Ectodermal cell (in vitro differentiated cells): ENCODE measurements at regions not wholly inside any gene's neighbourhood (a gene's known extent, or its start where the extent isn't known, plus 50 kb on each side); places are given as distances from the start of the nearest gene placed in this dataset.

ENCODE experiments used
- H3K27ac ChIP-seq: 2 replicates; pipeline ENCODE4 v1.7.0; 2013; ENCODE audit warnings: mild to moderate bottlenecking, low read depth, low read length; ENCODE audit not compliant: insufficient read depth, poor library complexity, severe bottlenecking
- H3K27me3 ChIP-seq: 2 replicates; pipeline ENCODE4 v1.7.0; 2013; ENCODE audit warnings: mild to moderate bottlenecking, low read length; ENCODE audit not compliant: insufficient read depth, control insufficient read depth, poor library complexity, severe bottlenecking
- H3K36me3 ChIP-seq: one replicate; pipeline ENCODE4 v1.7.0; 2013; ENCODE audit warnings: low read length; ENCODE audit not compliant: control insufficient read depth, insufficient read depth
- H3K4me1 ChIP-seq: one replicate; pipeline ENCODE4 v1.7.0; 2013; ENCODE audit warnings: low read length; ENCODE audit not compliant: control insufficient read depth, insufficient read depth
- H3K4me3 ChIP-seq: 2 replicates; pipeline ENCODE4 v1.7.0; 2013; ENCODE audit warnings: low read depth, low read length, control low read depth; ENCODE audit not compliant: insufficient read depth
- H3K9me3 ChIP-seq: 2 replicates; pipeline ENCODE4 v1.7.0; 2013; ENCODE audit warnings: mild to moderate bottlenecking, low read length, moderate library complexity; ENCODE audit not compliant: control insufficient read depth
- WGBS, 2 experiments: methylation state at CpG; one replicate each; pipeline ENCODE4 v1.1.7; 2013; ENCODE audit warnings: missing lambda C conversion rate in 2 of 2; 5-methylcytosine and 5-hydroxymethylcytosine counted together

DNA sequence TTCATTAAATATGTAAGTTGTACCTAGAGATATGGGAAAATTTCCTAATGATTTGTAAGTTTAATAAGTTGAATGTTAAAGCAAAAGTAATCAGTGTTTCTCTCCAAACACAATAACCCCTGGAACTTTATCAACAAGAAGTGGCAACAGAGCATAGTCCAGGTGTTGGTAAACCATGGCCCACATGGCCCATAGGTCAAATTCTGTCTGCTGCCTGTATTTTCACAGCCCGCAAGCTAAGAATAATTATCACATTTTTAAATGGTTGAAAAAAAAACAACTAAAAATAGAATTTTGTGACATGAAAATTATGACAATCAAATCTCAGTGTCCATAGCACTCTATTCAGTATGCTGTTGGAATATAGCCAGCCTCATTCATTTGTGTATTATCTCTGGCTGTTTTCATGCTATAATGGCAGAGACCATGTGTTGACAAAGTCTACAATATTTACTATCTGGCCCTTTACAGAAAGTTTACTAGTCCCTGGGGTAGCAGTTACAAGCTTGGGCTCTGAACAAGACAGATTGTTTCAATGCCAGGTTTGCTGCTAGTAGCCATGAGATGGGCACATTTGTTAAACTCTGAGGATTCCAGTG lies 395.8 kb downstream of the GASK1B start:
- H3K9me3 ChIP-seq: no peaks in the 10 kb centered on the region
- no peaks in the 10 kb centered on the region for H3K36me3 ChIP-seq
- no peak overlapping the region for H3K4me3 ChIP-seq
- no peak overlapping the region for H3K27ac ChIP-seq
- WGBS, 2 experiments: 100% methylated on average over 1 of the region's 1 CpG; no CpG with 5 or more reads in 1 of the 2 experiments
- no peaks in the 10 kb centered on the region for H3K27me3 ChIP-seq
- H3K4me1 ChIP-seq: no peaks in the 10 kb centered on the region

DNA sequence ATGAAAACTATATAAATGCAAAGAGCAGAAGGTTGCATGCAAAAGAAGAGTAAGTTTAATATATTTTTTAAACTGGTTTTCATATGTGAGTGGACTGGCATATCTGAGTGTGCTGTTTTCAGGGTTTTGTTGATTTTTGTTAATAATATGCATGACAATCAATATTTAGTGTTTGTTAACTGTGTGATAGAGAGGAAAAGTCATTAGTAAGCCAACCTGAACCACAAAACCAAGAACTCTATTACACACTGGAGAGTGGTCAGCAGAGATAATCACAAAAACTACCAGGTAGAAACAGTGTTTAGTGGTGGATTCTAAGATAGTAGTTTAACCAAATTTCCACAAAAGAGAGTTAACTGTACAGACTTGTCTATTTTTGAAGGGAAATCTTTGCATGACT lies 396.9 kb downstream of the GASK1B start:
- H3K9me3 ChIP-seq: no peaks in the 10 kb centered on the region
- no peak overlapping the region for H3K4me3 ChIP-seq
- no peaks in the 10 kb centered on the region for H3K36me3 ChIP-seq
- H3K4me1 ChIP-seq: no peaks in the 10 kb centered on the region
- no peak overlapping the region for H3K27ac ChIP-seq
- H3K27me3 ChIP-seq: no peaks in the 10 kb centered on the region

DNA sequence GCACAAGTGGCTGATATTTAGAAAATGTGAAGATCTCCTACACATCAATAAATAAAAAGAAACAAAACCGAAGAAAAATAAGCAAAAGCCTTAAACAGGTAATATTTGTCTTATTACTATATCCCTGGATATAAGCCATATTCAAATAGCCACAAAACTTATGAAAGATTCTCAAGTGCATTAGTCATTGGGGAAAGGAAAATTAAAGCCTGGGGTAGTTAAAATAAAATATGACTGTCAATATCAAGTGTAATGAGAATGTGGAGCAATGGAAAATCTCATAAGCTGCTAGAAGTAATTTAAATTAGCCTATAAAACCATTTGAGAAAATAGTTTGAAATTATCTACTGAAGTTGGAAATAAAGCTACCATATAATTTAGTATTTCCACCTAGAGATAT lies 399.9 kb downstream of the GASK1B start:
- Histone ChIP-seq H3K36me3 (no peaks in the 10 kb centered on the region), H3K4me3 (no peak overlapping the region), H3K27me3 (no peaks in the 10 kb centered on the region), H3K4me1 (no peaks in the 10 kb centered on the region), H3K27ac (no peak overlapping the region), H3K9me3 (no peaks in the 10 kb centered on the region)
- 80% methylated on average over 1 of the region's 1 CpG; no CpG with 5 or more reads in 1 of the 2 experiments for WGBS, 2 experiments

DNA sequence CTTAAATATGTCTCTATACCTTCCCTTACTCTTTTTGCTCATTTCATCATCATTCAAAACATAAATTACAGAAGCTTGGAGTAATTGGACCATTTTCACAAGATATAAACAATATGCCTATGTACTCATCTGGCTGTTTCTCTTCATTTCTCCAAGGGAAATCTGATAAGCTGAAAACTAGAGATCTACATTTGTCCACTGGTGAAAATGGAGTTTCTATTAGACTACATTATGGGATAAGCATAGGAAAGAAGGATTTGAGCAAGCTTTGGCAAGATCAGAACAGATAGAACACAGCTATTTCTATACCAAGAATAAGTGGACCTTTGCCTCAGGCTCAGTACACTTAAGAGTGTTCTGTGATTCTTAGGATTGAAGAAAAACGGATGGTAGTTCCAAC lies 404.4 kb downstream of the GASK1B start:
- no CpG with 5 or more reads among the region's 1 CpG for WGBS, 2 experiments

DNA sequence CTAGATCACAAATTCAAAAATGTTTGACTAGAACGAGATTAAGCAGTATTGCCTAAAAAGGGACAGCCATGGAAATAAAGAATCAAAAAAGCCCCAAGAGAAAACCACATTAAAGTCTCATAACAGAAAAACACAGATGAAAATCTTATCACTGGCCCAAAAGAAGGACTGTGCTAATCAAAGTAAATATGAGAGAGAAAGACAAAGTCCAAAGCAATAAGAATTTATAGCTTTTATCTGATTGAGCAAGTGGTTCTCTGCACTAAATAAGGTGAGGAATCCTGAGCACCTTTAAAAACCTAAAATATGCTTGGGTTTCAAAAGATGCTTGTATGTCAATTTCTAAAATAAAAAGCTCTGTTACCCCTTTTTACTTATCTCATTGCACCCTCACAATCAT lies 409.3 kb downstream of the GASK1B start:
- WGBS, 2 experiments: 92 to 100% methylated on average over 1 of the region's 1 CpG
- Histone ChIP-seq H3K4me3 (no peak overlapping the region), H3K27ac (no peak overlapping the region), H3K9me3 (no peaks in the 10 kb centered on the region), H3K36me3 (no peaks in the 10 kb centered on the region), H3K27me3 (no peaks in the 10 kb centered on the region), H3K4me1 (no peaks in the 10 kb centered on the region)

More for the DNA sequence above, 404.4 kb downstream of the GASK1B start:
- Histone ChIP-seq H3K4me1 (no peaks in the 10 kb centered on the region), H3K27me3 (no peaks in the 10 kb centered on the region), H3K9me3 (no peaks in the 10 kb centered on the region), H3K36me3 (no peaks in the 10 kb centered on the region), H3K27ac (no peak overlapping the region), H3K4me3 (no peak overlapping the region)

DNA sequence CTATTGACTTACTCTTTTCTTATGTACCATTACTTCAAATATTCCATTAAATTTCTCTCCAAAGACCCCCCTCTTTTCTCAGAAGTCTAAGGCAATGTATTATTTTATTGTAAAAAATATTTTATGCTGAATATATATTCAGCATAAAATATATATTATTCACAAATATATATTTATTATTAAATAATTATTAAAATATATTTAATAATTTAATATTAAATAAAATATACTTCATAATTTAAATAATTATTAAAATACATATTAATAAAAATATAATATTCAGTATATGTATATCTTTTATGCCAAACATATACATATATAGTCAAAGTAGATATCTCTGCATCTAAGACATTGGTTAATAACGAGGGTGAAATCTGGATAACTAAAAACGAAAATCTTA lies 418.4 kb downstream of the GASK1B start:
- Histone ChIP-seq H3K9me3 (no peaks in the 10 kb centered on the region), H3K4me3 (no peak overlapping the region), H3K27ac (no peak overlapping the region), H3K4me1 (no peaks in the 10 kb centered on the region), H3K36me3 (no peaks in the 10 kb centered on the region), H3K27me3 (no peaks in the 10 kb centered on the region)
- WGBS, 2 experiments: no CpG with 5 or more reads among the region's 2 CpGs

DNA sequence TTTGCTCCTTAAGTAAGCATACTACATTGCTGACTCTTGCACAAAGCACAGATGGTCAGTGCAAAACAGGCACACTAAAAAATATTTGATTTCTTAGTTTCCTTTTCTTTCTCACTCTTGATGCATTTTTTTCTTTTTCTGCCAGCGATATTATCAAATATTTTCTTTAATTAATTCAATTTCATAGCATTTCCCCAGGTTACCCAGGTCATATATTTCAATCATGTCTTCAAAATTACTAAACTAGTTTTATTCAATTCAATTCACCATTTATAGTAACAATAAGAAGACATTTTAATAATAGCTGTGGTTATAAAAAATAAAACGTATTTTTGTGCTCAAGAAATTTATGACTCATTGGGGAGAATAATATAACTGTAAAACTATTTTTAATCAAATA lies 421.2 kb downstream of the GASK1B start:
- 96 to 97% methylated on average over 1 of the region's 2 CpGs for WGBS, 2 experiments
- Histone ChIP-seq H3K4me1 (no peaks in the 10 kb centered on the region), H3K27me3 (no peaks in the 10 kb centered on the region), H3K36me3 (no peaks in the 10 kb centered on the region), H3K4me3 (no peak overlapping the region), H3K9me3 (no peaks in the 10 kb centered on the region), H3K27ac (no peak overlapping the region)

DNA sequence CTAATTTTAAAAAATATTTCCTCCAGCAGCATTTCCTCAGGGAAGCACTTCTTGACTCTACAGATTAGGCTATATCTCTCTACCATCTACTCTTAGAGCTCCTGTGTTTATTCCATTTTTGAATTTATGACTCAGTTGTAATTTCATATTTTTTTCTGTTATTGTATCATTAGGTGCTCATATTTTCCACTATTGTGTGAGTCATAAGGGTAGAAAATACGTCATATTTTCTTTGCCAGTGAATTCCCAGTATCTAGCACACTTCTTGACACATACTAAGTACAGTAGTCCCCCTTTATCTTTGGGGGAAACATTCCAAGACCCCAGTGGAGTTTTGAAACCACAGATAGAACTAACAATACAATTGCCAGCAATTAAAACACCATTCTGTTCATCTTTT lies 431.2 kb downstream of the GASK1B start:
- Histone ChIP-seq H3K27ac (no peak overlapping the region), H3K36me3 (no peaks in the 10 kb centered on the region), H3K27me3 (no peaks in the 10 kb centered on the region), H3K4me1 (no peaks in the 10 kb centered on the region), H3K9me3 (no peaks in the 10 kb centered on the region), H3K4me3 (no peak overlapping the region)
- 75 to 89% methylated on average over 1 of the region's 1 CpG for WGBS, 2 experiments

DNA sequence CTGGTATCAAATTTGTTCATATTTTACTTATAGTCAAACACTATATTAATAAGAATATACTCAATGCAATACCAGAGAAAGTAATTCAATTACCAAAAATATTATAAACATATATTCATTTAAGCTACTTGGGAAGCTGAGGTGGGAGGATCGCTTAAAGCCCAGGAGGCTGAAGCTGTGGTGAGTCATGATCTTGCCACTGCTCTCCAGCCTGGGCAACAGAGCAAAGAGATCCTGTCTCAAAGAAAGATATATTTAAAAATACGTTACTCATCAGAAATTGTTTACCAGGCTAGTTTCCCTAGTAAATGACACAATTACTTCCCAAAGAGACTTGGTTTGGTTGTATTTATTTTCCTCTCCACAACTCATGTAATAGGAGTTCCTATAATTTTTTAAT lies 433.6 kb downstream of the GASK1B start:
- Histone ChIP-seq H3K9me3 (no peaks in the 10 kb centered on the region), H3K4me3 (no peak overlapping the region), H3K36me3 (no peaks in the 10 kb centered on the region), H3K4me1 (no peaks in the 10 kb centered on the region), H3K27ac (no peak overlapping the region), H3K27me3 (no peaks in the 10 kb centered on the region)
- 100% methylated on average over 2 of the region's 2 CpGs for WGBS, 2 experiments

DNA sequence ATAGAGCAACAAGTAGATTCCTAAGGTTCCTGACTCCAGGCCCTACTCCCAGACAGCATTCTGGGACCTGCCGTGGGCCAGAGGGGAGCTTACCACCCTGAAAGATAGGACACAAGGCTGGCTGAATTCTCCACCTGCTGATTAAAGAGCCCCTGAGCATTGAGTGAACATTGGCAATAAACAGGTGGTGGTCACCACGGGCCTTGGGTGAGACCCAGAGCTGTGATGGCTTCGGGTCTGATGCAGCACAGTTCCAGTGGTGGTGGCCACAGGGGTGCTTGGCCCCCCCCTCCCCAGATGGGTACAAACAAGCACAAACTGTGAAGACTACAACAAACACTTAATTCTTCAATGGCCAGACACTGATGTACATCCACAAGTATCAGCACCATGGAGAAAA lies 444.6 kb downstream of the GASK1B start:
- 92 to 95% methylated on average over 3 of the region's 3 CpGs for WGBS, 2 experiments
- Histone ChIP-seq H3K4me3 (no peak overlapping the region), H3K36me3 (no peaks in the 10 kb centered on the region), H3K4me1 (no peaks in the 10 kb centered on the region), H3K9me3 (no peaks in the 10 kb centered on the region), H3K27ac (no peak overlapping the region), H3K27me3 (no peaks in the 10 kb centered on the region)

DNA sequence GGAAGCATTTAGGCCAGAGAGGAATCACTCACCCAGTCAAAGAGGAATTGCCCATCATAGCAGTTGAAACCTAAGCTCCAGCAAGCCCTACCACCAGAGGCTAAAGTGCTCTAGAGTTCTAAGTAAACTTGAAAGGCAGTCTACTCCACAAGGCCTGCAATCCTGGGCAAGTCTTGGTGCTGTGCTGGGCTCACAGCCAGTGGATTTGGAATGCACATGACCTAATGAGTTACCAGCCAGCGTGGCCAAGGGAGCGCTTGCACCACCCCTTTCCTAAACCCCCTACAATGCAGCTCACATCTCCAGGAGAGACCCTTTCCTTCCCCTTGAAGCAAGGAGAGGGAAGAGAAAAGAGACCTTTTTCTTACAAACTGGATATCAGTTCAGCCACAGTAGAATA lies 445.7 kb downstream of the GASK1B start:
- Histone ChIP-seq H3K27ac (no peak overlapping the region), H3K4me3 (no peak overlapping the region), H3K9me3 (no peaks in the 10 kb centered on the region), H3K27me3 (no peaks in the 10 kb centered on the region), H3K36me3 (no peaks in the 10 kb centered on the region), H3K4me1 (no peaks in the 10 kb centered on the region)
- 86 to 87% methylated on average over 2 of the region's 2 CpGs for WGBS, 2 experiments
